ENCODE measurements at regions not wholly inside any gene's neighbourhood (a gene's known extent, or its start where the extent isn't known, plus 50 kb on each side); places are given as distances from the start of the nearest gene placed in this dataset.

GRCh38 chr9:117636681-117637080 lies 67.5 kb upstream of the TLR4 start:
- Histone ChIP-seq H3K27me3 (ENCODE audit: low read depth) (peaks cover 34% of the 10 kb centered on the region), H3K4me1 (no peaks in the 10 kb centered on the region), H3K9me3 (replicated peaks) (no peaks in the 10 kb centered on the region), H3K36me3 (no peaks in the 10 kb centered on the region), H3K4me3 (no peak overlapping the region), H3K27ac (replicated peaks) (no peak overlapping the region)
- DNase-seq, result no peak
- intact Hi-C loops (cut with micrococcal nuclease), result no loop called here
- no peak for TF ChIP-seq CTCF (IDR thresholded peaks at IDR 0.05; ENCODE audit: borderline replicate concordance)

GRCh38 chr9:117625154-117625553 lies 79.0 kb upstream of the TLR4 start:
- no peak for TF ChIP-seq CTCF (IDR thresholded peaks at IDR 0.05; ENCODE audit: borderline replicate concordance)
- intact Hi-C loops (cut with micrococcal nuclease), result no loop called here
- H3K4me1 ChIP-seq, result no peaks in the 10 kb centered on the region
- DNase-seq, result no peak
- no peaks in the 10 kb centered on the region for H3K36me3 ChIP-seq
- H3K4me3 ChIP-seq, result no peak overlapping the region
- H3K9me3 ChIP-seq (replicated peaks), result peaks cover 37% of the 10 kb centered on the region
- no peaks in the 10 kb centered on the region for H3K27me3 ChIP-seq (ENCODE audit: low read depth)
- H3K27ac ChIP-seq (replicated peaks), result no peak overlapping the region

GRCh38 chr9:117624106-117624505 lies 80.1 kb upstream of the TLR4 start:
- H3K4me3 ChIP-seq, result no peak overlapping the region
- no peak for DNase-seq
- TF ChIP-seq CTCF (IDR thresholded peaks at IDR 0.05; ENCODE audit: borderline replicate concordance), result no peak
- H3K27me3 ChIP-seq (ENCODE audit: low read depth), result no peaks in the 10 kb centered on the region
- H3K27ac ChIP-seq (replicated peaks), result no peak overlapping the region
- no peaks in the 10 kb centered on the region for H3K4me1 ChIP-seq
- peaks cover 37% of the 10 kb centered on the region for H3K9me3 ChIP-seq (replicated peaks)
- no peaks in the 10 kb centered on the region for H3K36me3 ChIP-seq
- intact Hi-C loops (cut with micrococcal nuclease), result no loop called here

GRCh38 chr9:117622347-117622746 lies 81.9 kb upstream of the TLR4 start:
- H3K9me3 ChIP-seq (replicated peaks), result peaks cover 37% of the 10 kb centered on the region

GRCh38 chr9:117616431-117616831 lies 87.8 kb upstream of the TLR4 start:
- Histone ChIP-seq H3K27ac (replicated peaks) (no peak overlapping the region), H3K4me3 (no peak overlapping the region), H3K36me3 (no peaks in the 10 kb centered on the region), H3K4me1 (no peaks in the 10 kb centered on the region), H3K9me3 (replicated peaks) (peaks cover under 1% of the 10 kb centered on the region), H3K27me3 (ENCODE audit: low read depth) (peaks cover 15% of the 10 kb centered on the region)
- TF ChIP-seq CTCF (IDR thresholded peaks at IDR 0.05; ENCODE audit: borderline replicate concordance), result no peak
- intact Hi-C loops (cut with micrococcal nuclease), result no loop called here
- DNase-seq, result no peak

More at GRCh38 chr9:117622347-117622746, 81.9 kb upstream of the TLR4 start:
- no peak overlapping the region for H3K4me3 ChIP-seq
- H3K27ac ChIP-seq (replicated peaks), result no peak overlapping the region
- no peaks in the 10 kb centered on the region for H3K36me3 ChIP-seq
- H3K27me3 ChIP-seq (ENCODE audit: low read depth), result no peaks in the 10 kb centered on the region
- DNase-seq, result no peak
- no peaks in the 10 kb centered on the region for H3K4me1 ChIP-seq
- intact Hi-C loops (cut with micrococcal nuclease), result no loop called here
- no peak for TF ChIP-seq CTCF (IDR thresholded peaks at IDR 0.05; ENCODE audit: borderline replicate concordance)

- no peaks in the 10 kb centered on the region for H3K4me1 ChIP-seq
- intact Hi-C loops (cut with micrococcal nuclease), result no loop called here
- no peak overlapping the region for H3K27ac ChIP-seq (replicated peaks)
- no peak overlapping the region for H3K4me3 ChIP-seq
- H3K9me3 ChIP-seq (replicated peaks), result peaks cover 16% of the 10 kb centered on the region
- TF ChIP-seq CTCF (IDR thresholded peaks at IDR 0.05; ENCODE audit: borderline replicate concordance), result no peak
- peaks cover 15% of the 10 kb centered on the region for H3K27me3 ChIP-seq (ENCODE audit: low read depth)
- H3K36me3 ChIP-seq, result no peaks in the 10 kb centered on the region
- no peak for DNase-seq
Measured at GRCh38 chr9:117612317-117612716, 91.9 kb upstream of the TLR4 start.
